ENCODE measurements at regions not wholly inside any gene's neighbourhood (a gene's known extent, or its start where the extent isn't known, plus 50 kb on each side); places are given as distances from the start of the nearest gene placed in this dataset.

DNA sequence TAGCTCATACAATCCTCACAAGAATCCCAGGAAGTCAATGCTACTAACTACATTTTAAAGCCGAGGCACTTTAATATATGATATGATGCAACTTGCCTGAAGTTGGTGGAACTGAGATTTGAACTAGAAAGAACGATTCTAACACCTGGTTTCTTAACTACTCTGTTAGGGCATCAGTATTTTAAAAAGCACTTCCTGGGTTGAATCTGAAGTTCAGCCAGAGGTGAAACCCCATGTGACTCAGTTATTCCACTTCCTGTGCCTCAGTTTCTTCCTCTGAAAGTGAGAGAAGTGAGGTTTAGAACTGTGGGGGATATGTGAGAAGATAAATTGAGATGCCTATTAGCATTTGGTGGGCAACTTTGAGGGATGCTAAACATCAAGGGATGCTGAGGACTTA lies 129.4 kb upstream of the ANKFN1 start:
- no peak overlapping the region for H3K4me3 ChIP-seq (ENCODE audit: low read length)
- DNase-seq (ENCODE audit: low read depth): no peak
- TF ChIP-seq, protein P1, sequence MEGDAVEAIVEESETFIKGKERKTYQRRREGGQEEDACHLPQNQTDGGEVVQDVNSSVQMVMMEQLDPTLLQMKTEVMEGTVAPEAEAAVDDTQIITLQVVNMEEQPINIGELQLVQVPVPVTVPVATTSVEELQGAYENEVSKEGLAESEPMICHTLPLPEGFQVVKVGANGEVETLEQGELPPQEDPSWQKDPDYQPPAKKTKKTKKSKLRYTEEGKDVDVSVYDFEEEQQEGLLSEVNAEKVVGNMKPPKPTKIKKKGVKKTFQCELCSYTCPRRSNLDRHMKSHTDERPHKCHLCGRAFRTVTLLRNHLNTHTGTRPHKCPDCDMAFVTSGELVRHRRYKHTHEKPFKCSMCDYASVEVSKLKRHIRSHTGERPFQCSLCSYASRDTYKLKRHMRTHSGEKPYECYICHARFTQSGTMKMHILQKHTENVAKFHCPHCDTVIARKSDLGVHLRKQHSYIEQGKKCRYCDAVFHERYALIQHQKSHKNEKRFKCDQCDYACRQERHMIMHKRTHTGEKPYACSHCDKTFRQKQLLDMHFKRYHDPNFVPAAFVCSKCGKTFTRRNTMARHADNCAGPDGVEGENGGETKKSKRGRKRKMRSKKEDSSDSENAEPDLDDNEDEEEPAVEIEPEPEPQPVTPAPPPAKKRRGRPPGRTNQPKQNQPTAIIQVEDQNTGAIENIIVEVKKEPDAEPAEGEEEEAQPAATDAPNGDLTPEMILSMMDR (conservative IDR thresholded peaks at IDR 0.05; ENCODE audit: low read depth, low read length): no peak

DNA sequence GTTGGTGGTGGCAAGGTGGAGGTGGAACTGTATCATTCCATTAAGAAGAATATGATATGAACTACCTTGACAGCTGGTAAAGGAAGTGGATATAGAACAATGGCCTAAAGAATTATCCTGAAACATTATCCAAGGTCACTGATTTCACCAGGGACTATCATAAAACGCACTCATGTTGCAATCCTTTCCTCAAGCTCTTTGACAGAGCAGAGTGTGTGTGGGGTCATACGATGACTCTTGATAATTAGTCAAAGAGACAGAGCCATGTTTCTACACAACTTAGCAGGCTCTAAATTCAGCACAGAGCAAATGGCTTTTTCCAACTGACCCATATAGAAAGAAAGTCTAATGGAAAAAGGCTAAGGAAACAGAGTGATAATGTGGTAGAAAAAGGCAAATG lies 126.4 kb upstream of the ANKFN1 start:
- TF ChIP-seq, protein P1 (conservative IDR thresholded peaks at IDR 0.05; ENCODE audit: low read depth, low read length): no peak
- DNase-seq (ENCODE audit: low read depth): no peak
- H3K4me3 ChIP-seq (ENCODE audit: low read length): no peak overlapping the region

DNA sequence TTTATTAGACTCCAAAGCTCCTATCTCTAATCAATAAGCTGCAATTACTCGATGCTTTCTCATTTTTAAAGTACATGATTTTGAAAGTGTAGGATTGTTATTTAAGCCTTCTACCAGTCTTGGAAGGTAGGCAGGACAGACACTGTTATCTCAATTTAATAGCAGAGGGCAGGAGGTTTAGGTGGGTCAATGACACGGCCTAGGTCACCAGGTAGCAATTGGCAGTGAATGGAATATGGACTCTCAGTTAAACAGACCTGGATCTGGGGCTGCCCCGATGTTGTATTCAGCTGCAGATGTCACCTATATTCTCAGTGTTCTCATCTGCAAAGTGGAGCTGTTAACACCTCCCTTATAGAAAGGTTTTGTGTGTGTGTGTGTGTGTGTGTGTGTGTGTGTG lies 124.4 kb upstream of the ANKFN1 start:
- no peak overlapping the region for H3K4me3 ChIP-seq (ENCODE audit: low read length)
- TF ChIP-seq, protein P1 (conservative IDR thresholded peaks at IDR 0.05; ENCODE audit: low read depth, low read length): no peak
- no peak for DNase-seq (ENCODE audit: low read depth)

DNA sequence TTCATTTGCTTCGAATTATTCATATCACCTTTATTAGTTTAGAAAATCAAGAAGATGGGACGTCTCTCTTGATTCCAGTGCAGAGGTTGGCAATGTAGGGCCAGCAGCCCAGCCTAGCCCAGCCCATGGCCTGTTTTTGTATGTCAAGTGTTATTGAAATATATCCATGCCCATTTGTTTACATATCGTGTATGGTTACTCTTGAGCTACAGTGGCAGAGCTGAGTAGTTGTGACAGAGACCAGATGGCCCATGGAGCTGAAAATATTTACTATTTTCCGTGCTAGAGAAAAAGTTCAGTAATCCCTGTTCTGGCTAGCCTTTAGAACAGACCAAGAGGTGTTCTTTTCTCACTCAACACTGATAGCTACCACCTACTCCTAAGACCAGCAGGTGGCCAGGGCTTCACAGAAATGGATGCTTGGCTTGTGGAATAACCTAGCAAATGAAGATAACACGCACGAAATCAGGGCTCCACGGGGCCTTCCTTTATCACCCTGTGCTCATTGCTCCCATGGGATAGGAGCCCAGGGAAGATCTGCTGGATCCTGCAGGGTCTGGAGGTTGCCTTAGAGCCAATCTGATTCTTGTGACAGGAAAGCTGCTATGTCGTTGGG lies 123.2 kb upstream of the ANKFN1 start:
- DNase-seq (ENCODE audit: low read depth): no peak
- TF ChIP-seq, protein P1 (conservative IDR thresholded peaks at IDR 0.05; ENCODE audit: low read depth, low read length): no peak

DNA sequence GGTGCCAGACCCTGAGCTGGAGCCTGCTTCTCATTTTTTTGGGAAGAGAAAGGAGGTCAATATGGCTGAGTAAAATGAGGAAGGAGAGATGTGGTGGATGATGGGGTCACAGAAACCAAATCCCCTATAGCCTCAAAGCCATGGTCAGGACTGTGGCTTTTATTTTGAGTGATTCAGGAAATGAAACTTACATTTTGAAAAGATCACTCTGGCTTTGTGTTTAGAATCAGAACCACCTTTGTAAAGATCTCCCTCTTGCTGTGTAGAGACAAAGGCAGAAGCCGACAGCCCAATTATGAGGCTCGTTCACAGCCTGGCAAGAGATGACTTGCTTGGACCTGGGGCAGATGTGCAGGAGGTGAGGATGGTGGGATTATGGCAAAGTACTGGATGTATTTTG lies 121.6 kb upstream of the ANKFN1 start:
- TF ChIP-seq, protein P1 (conservative IDR thresholded peaks at IDR 0.05; ENCODE audit: low read depth, low read length): no peak
- DNase-seq (ENCODE audit: low read depth): no peak
- H3K4me3 ChIP-seq (ENCODE audit: low read length): no peak overlapping the region

More for the DNA sequence above, 123.2 kb upstream of the ANKFN1 start:
- H3K4me3 ChIP-seq (ENCODE audit: low read length): no peak overlapping the region

DNA sequence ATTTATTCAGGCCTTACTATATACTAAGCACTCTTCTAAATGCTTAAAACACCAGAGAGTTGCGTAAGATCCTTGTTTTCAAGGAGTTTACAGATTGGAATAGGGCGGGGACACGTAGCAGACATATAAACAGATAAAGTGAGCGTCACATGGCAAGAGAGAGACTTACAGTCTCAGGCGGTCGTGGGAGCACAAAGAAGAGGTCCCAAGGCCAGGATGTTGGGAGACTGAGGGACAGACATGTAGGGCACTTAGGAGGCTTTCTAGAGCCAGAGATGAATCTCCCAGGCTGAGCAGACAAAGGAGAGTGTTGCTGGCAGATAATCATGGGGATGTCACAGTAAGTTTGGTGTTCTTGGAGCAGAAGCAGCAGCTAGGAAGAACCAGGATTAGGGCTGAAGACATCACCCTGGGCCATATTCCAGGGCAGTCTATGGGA lies 119.1 kb upstream of the ANKFN1 start:
- no peak overlapping the region for H3K4me3 ChIP-seq (ENCODE audit: low read length)
- TF ChIP-seq, protein P1 (conservative IDR thresholded peaks at IDR 0.05; ENCODE audit: low read depth, low read length): no peak
- DNase-seq (ENCODE audit: low read depth): no peak

DNA sequence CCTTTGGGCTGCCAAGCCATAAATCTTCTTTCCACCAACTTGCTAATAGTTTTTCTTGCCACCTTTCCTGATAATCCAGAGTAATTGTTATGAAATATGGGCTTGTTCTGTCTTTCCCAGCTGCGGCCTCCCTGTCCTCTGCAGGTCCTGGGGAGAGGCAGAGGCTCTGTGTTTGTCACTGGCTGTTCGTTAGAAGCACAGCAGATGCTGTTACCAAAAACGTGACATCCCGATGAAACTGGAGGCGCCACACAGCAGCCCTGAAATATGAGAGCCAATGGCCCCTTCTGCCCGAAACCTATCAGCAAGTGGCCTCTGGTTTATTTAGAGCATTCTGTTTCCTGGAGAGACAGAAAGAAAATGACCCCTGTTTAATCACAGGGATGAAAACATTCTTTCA lies 115.1 kb upstream of the ANKFN1 start:
- no peak overlapping the region for H3K4me3 ChIP-seq (ENCODE audit: low read length)
- TF ChIP-seq, protein P1 (conservative IDR thresholded peaks at IDR 0.05; ENCODE audit: low read depth, low read length): no peak
- DNase-seq (ENCODE audit: low read depth): no peak

Data from retinal pigment epithelial cell (primary cell).